Right lobe of liver (tissue), 6 donors: ENCODE measurements at regions not wholly inside any gene's neighbourhood (a gene's known extent, or its start where the extent isn't known, plus 50 kb on each side); places are given as distances from the start of the nearest gene placed in this dataset.
"Not testable (repeated sequence)": the region's sequence is repeated elsewhere in the genome, so short reads cannot be mapped to it uniquely, and the experiment has no call there.

ENCODE experiments used
- ATAC-seq, 4 donors: fragments of 200-7000 bp; cut with Tn5 transposase; one replicate each; pipeline ENCODE4 v1.9.1; 2020; ENCODE audit warnings: mild to moderate bottlenecking in 4 of 4, moderate library complexity in 4 of 4
- DNase-seq, 3 donors: peaks; one replicate each; pipeline ENCODE4 v3.0.0-alpha.2; 2020
- H3K27ac ChIP-seq, 3 donors: fragments of 200-600 bp; one replicate each; pipeline ENCODE4 v1.8.0; 2022
- H3K27me3 ChIP-seq, 2 donors: fragments of 200-600 bp; one replicate each; pipeline ENCODE4 v1.8.0; 2022
- H3K36me3 ChIP-seq, 4 donors: fragments of 200-600 bp; sonication (generic) in 1 of 4; one replicate each; pipeline versions ENCODE4 v1.5.1 to v1.8.0; 2017 to 2022; ENCODE audit warnings: control low read depth in 1 of 4
- H3K4me1 ChIP-seq, 4 donors: fragments of 200-600 bp; sonication (generic) in 1 of 4; one replicate each; pipeline versions ENCODE4 v1.5.1 to v1.8.0; 2017 to 2022; ENCODE audit warnings: control low read depth in 1 of 4
- H3K4me3 ChIP-seq, 3 donors: fragments of 200-600 bp; one replicate each; pipeline ENCODE4 v1.8.0; 2022
- H3K9me3 ChIP-seq, 4 donors: fragments of 200-600 bp; sonication (generic) in 1 of 4; one replicate each; pipeline versions ENCODE4 v1.5.1 to v1.8.0; 2017 to 2022; ENCODE audit warnings: control low read depth in 1 of 4
- CTCF ChIP-seq, 4 donors: fragments of 200-600 bp in 3 of 4; fragments of 450-650 bp in 1 of 4; IDR thresholded peaks; one replicate each; pipeline versions ENCODE4 v1.5.1 to v1.8.0; 2016 to 2022; ENCODE audit warnings: antibody characterized with exemption in 4 of 4, mild to moderate bottlenecking in 2 of 4
- POLR2A ChIP-seq: fragments of 450-650 bp; IDR thresholded peaks from one replicate; pipeline ENCODE4 v1.6.1; 2017; ENCODE audit warnings: antibody characterized with exemption, mild to moderate bottlenecking
- WGBS: methylation state at CpG from one replicate; pipeline ENCODE4 v1.1.6; 2018; ENCODE audit warnings: low coverage, low lambda C conversion rate; ENCODE audit not compliant: insufficient coverage; ENCODE audit errors: missing lambda C conversion rate; 5-methylcytosine and 5-hydroxymethylcytosine counted together
- intact Hi-C, 2 donors: fragments of 100-400 bp; cut with DNase I; formaldehyde crosslinking; loops; one replicate each; pipeline versions ENCODE4 v1.11.2 to v1.14.1; 2022
- donor health status: DM: no; HTN: yes; CAD: no.
- donor health status: DM: no; HTN: no; CAD: no.
- donor health status: DM: no; HTN: no; CAD: no.
- donor health status: DM: no; HTN: yes; CAD: no.
- donor health status: DM: no; HTN: yes; CAD: no.

DNA sequence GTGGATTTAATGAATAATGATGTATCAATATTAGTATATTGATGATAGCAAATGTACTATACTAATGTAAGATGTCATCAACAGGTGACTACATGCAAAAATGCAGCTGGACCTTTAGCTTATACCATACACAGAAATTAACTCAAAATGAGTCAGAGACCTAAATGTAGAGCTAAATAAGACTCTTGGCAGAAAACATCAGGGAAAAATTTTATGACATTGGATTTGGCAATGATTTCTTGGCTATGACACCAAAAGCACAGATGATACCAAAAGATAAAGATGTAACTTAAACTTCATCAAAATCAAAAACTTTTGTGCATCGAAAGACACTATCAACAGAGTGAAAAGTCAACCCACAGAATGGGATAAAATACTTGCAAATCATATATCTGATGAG lies 64.0 kb upstream of the CCL21 start:
- Histone ChIP-seq H3K27me3 (no peaks in the 10 kb centered on the region), H3K9me3 (no peaks in the 10 kb centered on the region), H3K4me1 (no peaks in the 10 kb centered on the region), H3K4me3 (no peak overlapping the region), H3K27ac (no peak overlapping the region), H3K36me3 (no peaks in the 10 kb centered on the region)
- TF ChIP-seq CTCF (IDR thresholded peaks at IDR 0.05) (no peak), POLR2A (no peak)
- WGBS = 80% methylated on average over 1 of the region's 1 CpG
- no peak for ATAC-seq
- DNase-seq = no peak
- intact Hi-C loops = no loop called here

DNA sequence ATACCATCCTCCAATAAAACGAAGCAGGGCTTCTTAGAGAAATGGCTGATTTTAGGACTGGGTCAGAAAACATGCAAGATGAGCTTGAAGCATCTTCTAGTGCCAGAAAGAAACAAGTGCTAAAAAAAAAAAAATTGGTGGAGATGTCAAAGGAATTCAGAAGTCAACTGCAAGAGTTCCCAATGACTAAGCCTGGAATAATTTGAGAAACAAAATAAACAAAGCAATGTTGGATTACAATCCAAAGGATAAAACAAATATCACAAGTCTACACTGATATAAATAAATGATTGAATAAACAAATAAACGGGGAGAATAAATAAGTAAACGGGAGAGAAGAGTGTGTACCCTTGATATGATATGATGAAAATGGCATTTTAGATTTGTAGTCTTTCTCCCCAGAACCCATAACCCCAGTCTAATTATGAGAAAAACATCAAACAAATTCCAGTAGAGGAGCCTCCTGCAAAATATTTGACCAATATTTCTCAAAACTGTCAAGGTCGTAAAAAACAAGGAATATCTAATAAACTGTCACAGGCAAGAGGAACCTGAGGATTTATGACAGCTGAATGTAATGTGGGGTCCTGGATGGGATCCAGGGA lies 63.5 kb upstream of the CCL21 start:
- no peak for TF ChIP-seq POLR2A
- WGBS = 47% methylated on average over 4 of the region's 4 CpGs
- Histone ChIP-seq H3K4me3 (no peak overlapping the region), H3K27ac (no peak overlapping the region), H3K36me3 (no peaks in the 10 kb centered on the region), H3K9me3 (no peaks in the 10 kb centered on the region), H3K27me3 (no peaks in the 10 kb centered on the region), H3K4me1 (no peaks in the 10 kb centered on the region)
- ATAC-seq = no peak
- intact Hi-C loops = no loop called here
- DNase-seq = no peak

DNA sequence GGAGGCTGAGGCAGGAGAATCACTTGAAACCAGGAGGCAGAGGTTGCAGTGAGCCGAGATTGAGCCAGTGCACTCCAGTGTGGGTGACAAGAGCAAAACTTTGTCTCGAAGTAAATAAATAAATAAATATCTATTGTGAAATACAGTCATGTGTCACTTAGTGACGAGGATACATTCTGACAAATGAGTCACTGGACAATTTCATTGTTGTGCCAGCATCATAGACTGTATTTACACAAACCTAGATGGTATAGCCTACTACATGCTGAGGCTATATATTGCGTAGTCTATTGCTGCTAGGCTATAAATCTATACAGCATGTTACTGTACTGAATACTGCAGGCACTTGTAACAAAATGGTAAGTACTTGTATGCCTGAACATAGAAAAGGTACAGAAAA lies 61.1 kb upstream of the CCL21 start:
- Histone ChIP-seq H3K36me3 (no peaks in the 10 kb centered on the region), H3K27me3 (no peaks in the 10 kb centered on the region), H3K4me1 (no peaks in the 10 kb centered on the region), H3K4me3 (no peak overlapping the region), H3K9me3 (no peaks in the 10 kb centered on the region), H3K27ac (no peak overlapping the region)
- intact Hi-C loops = no loop called here
- 64% methylated on average over 4 of the region's 4 CpGs for WGBS
- no peak for DNase-seq
- ATAC-seq = no peak
- no peak for TF ChIP-seq POLR2A
- no peak for TF ChIP-seq CTCF (IDR thresholded peaks at IDR 0.05)

DNA sequence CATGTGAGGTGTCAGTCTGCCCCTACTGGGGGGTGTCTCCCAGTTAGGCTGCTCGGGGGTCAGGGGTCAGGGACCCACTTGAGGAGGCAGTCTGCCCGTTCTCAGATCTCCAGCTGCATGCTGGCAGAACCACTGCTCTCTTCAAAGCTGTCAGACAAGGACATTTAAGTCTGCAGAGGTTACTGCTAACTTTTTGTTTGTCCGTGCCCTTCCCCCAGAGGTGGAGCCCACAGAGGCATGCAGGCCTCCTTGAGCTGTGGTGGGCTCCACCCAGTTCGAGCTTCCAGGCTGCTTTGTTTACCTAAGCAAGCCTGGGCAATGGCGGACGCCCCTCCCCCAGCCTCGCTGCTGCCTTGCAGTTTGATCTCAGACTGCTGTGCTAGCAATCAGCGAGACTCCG lies 57.2 kb upstream of the CCL21 start:
- H3K27ac ChIP-seq, DNase-seq, ATAC-seq, H3K27me3 ChIP-seq, H3K4me1 ChIP-seq, H3K4me3 ChIP-seq, intact Hi-C loops, H3K36me3 ChIP-seq, H3K9me3 ChIP-seq: not testable (repeated sequence)
- WGBS = no CpG with 5 or more reads among the region's 9 CpGs

DNA sequence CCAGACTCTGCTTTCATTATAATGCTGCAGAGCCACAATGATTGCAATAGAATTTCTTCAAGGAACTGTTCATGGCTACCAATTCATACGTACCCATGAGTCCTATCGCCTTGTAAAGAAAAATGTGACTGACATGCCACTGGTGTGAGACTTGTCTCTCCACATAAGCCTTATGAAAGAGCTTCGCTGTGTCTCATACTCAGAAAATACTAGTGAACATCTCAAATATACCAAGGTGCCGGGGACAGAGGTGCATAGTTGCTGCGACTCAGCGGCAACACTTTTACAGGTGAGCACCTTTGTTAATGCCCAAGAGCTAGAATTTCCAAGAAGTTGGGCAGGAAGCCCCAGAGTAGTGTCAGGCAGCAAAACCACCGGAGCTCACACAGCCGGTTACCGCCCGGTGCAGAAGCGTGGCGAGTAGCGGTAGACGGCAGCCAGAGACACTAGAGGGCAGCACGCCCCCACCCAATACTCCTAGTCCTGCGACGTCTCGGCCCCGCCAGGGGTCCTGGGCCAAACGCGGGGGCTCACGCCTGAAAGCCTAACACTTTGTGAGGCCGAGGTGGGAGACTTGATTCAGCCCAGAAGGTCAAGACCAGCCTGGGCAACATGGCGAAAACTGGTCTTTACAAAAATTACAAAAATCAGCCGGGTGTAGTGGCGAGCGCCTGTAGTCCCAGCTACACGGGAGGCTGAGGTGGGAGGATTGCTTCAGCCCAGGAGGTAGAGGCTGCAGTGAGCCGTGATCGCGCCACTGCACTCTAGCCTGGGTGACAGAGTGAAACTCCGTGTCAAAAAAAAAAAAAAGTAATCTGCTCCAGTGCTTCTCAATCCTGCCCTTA lies 50.5 kb upstream of the CCL21 start:
- H3K27me3 ChIP-seq, intact Hi-C loops, H3K27ac ChIP-seq, H3K9me3 ChIP-seq, H3K4me3 ChIP-seq, H3K36me3 ChIP-seq, H3K4me1 ChIP-seq: not testable (repeated sequence)
- TF ChIP-seq CTCF (IDR thresholded peaks at IDR 0.05) = peak; percentile 30 to 62 (median 53)
- WGBS = 63% methylated on average over 14 of the region's 32 CpGs
- peak in 2 of 3 donors; percentile 56 to 65 for DNase-seq
- ATAC-seq = peak; percentile 74 to 85 (median 79)
